SK-N-SH (cell line): ENCODE measurements at regions not wholly inside any gene's neighbourhood (a gene's known extent, or its start where the extent isn't known, plus 50 kb on each side); places are given as distances from the start of the nearest gene placed in this dataset.

Source experiments
- CTCF ChIA-PET: fragments of 300-600, 350-600 bp; formaldehyde crosslinking; extraction: SDS; loops from one replicate; lab custom pipeline; 2021; lab: Yijun Ruan, JAX
- POLR2A ChIA-PET: fragments of 350-600 bp; sonication (Branson Sonifier 250); formaldehyde crosslinking; extraction: SDS; loops from one replicate; lab custom pipeline; 2020; ENCODE audit warnings: antibody characterized with exemption, inconsistent platforms; lab: Yijun Ruan, JAX
- DNase-seq: peaks from one replicate; pipeline ENCODE4 v3.0.0; 2012
- H2AFZ ChIP-seq: fragments of 200-600 bp; sonication (generic); 2 replicates; pipeline ENCODE4 v1.8.1; 2016; ENCODE audit warnings: antibody characterized with exemption, mild to moderate bottlenecking, low read depth
- H3F3A ChIP-seq: fragments of 200-600 bp; sonication (generic); replicated peaks from 2 replicates; pipeline ENCODE3; 2016; ENCODE audit warnings: antibody characterized with exemption, mild to moderate bottlenecking; ENCODE audit not compliant: insufficient read depth
- H3K27ac ChIP-seq, 2 experiments: fragments of 200-500 bp in 1 of 2; fragments of 200-600 bp in 1 of 2; sonication (Bioruptor generic) in 1 of 2; sonication (generic), shearing (Covaris generic) in 1 of 2; 2 replicates each; pipeline versions ENCODE4 v1.5.1 to v1.6.1; 2014 to 2016; ENCODE audit warnings: low read depth in 2 of 2, inconsistent platforms in 1 of 2, low read length in 1 of 2, mild to moderate bottlenecking in 1 of 2, mixed read lengths in 1 of 2
- H3K27me3 ChIP-seq: fragments of 200-600 bp; sonication (generic), shearing (Covaris generic); 2 replicates; pipeline ENCODE4 v1.6.1; 2016; ENCODE audit warnings: mixed run types; ENCODE audit not compliant: insufficient read depth
- H3K36me3 ChIP-seq, 2 experiments: fragments of 200-500 bp in 1 of 2; fragments of 200-600 bp in 1 of 2; sonication (Bioruptor generic) in 1 of 2; sonication (generic) in 1 of 2; replicated peaks in 1 of 2; 2 replicates each; pipeline versions ENCODE3 to v1.5.1; 2014 to 2016; ENCODE audit warnings: low read length in 1 of 2, mild to moderate bottlenecking in 1 of 2; ENCODE audit not compliant: insufficient read depth in 2 of 2, control insufficient read depth in 1 of 2
- H3K4me1 ChIP-seq, 2 experiments: fragments of 200-500 bp in 1 of 2; fragments of 200-600 bp in 1 of 2; sonication (Bioruptor generic) in 1 of 2; sonication (generic), shearing (Covaris generic) in 1 of 2; 2 replicates each; pipeline versions ENCODE4 v1.5.1 to v1.6.1; 2014 to 2016; ENCODE audit warnings: low read depth in 1 of 2, low read length in 1 of 2, mixed run types in 1 of 2; ENCODE audit not compliant: insufficient read depth in 2 of 2, control insufficient read depth in 1 of 2
- H3K4me2 ChIP-seq: fragments of 200-600 bp; sonication (generic), shearing (Covaris generic); 2 replicates; pipeline ENCODE4 v1.6.1; 2017; ENCODE audit warnings: mixed run types
- H3K4me3 ChIP-seq, 2 experiments: fragments of 200-500 bp in 1 of 2; fragments of 200-600 bp in 1 of 2; sonication (Bioruptor generic) in 1 of 2; sonication (generic), shearing (Covaris generic) in 1 of 2; 2 replicates each; pipeline versions ENCODE4 v1.5.1 to v1.8.1; 2014 to 2016; ENCODE audit warnings: low read depth in 2 of 2, inconsistent platforms in 1 of 2, low read length in 1 of 2, mild to moderate bottlenecking in 1 of 2, mixed read lengths in 1 of 2, moderate library complexity in 1 of 2
- H3K79me2 ChIP-seq: fragments of 200-600 bp; sonication (generic); 2 replicates; pipeline ENCODE4 v1.8.1; 2017; ENCODE audit warnings: mild to moderate bottlenecking; ENCODE audit not compliant: insufficient read depth
- H3K9ac ChIP-seq: fragments of 200-600 bp; sonication (generic); 2 replicates; pipeline ENCODE4 v1.6.1; 2017; ENCODE audit warnings: mixed run types
- H3K9me2 ChIP-seq: fragments of 200-600 bp; sonication (generic); 2 replicates; pipeline ENCODE4 v1.6.1; 2017; ENCODE audit warnings: mixed run types
- H3K9me3 ChIP-seq: fragments of 200-600 bp; sonication (generic); 2 replicates; pipeline ENCODE4 v1.6.1; 2017; ENCODE audit warnings: mixed run types, mild to moderate bottlenecking, moderate library complexity
- H4K20me1 ChIP-seq: fragments of 200-600 bp; sonication (generic); 2 replicates; pipeline ENCODE4 v1.6.1; 2017; ENCODE audit warnings: mild to moderate bottlenecking, mixed run types; ENCODE audit not compliant: insufficient read depth
- CHD2 ChIP-seq: fragments of 150-350 bp; IDR thresholded peaks from 2 replicates; pipeline ENCODE4 v1.6.1; 2018; ENCODE audit warnings: low read length; ENCODE audit not compliant: partially characterized antibody
- ELF1 ChIP-seq: IDR thresholded peaks from 2 replicates; pipeline ENCODE4 v1.4.0; 2012
- EZH2phosphoT487 ChIP-seq: fragments of 200-600 bp; sonication (generic); IDR thresholded peaks from 2 replicates; pipeline ENCODE4 v1.6.1; 2017; ENCODE audit warnings: low read depth, mixed run types, mild to moderate bottlenecking, antibody characterized with exemption, moderate library complexity, borderline replicate concordance
- FOSL2 ChIP-seq: IDR thresholded peaks from 2 replicates; pipeline ENCODE4 v1.4.0; 2012; ENCODE audit warnings: low read depth, mild to moderate bottlenecking, moderate library complexity, borderline replicate concordance
- FOXJ3 ChIP-seq: sonication (generic); formaldehyde crosslinking; IDR thresholded peaks from 2 replicates; pipeline ENCODE4 v1.5.1; 2020; ENCODE audit warnings: mild to moderate bottlenecking, missing genetic modification reagents
- FOXM1 ChIP-seq: IDR thresholded peaks from 2 replicates; pipeline ENCODE4 v1.4.0; 2012; ENCODE audit warnings: low read depth, mild to moderate bottlenecking
- GABPA ChIP-seq: IDR thresholded peaks from 2 replicates; pipeline ENCODE4 v1.4.0; 2012; ENCODE audit warnings: low read depth, mild to moderate bottlenecking
- GATA2 ChIP-seq: sonication (generic); formaldehyde crosslinking; IDR thresholded peaks from 2 replicates; pipeline ENCODE4 v1.5.0; 2020; ENCODE audit warnings: mild to moderate bottlenecking, missing genetic modification reagents
- MEF2A ChIP-seq: IDR thresholded peaks from 2 replicates; pipeline ENCODE4 v1.4.0; 2012; ENCODE audit warnings: low read depth, borderline replicate concordance
- NFIC ChIP-seq: IDR thresholded peaks from 2 replicates; pipeline ENCODE4 v1.4.0; 2012; ENCODE audit warnings: borderline replicate concordance
- POLR2AphosphoS5 ChIP-seq: IDR thresholded peaks from 2 replicates; pipeline ENCODE4 v1.6.1; 2012; ENCODE audit warnings: low read depth, low read length
- RFX5 ChIP-seq: IDR thresholded peaks from 2 replicates; pipeline ENCODE4 v1.6.1; 2012; ENCODE audit warnings: mild to moderate bottlenecking, improper control_type of control experiment, low read length
- TCF12 ChIP-seq: IDR thresholded peaks from 2 replicates; pipeline ENCODE4 v1.4.0; 2012
- TEAD4 ChIP-seq: IDR thresholded peaks from 2 replicates; pipeline ENCODE4 v1.4.0; 2012; ENCODE audit warnings: mild to moderate bottlenecking, borderline replicate concordance; ENCODE audit not compliant: insufficient read depth
- YY1 ChIP-seq: IDR thresholded peaks from 2 replicates; pipeline ENCODE4 v1.4.0; 2012; ENCODE audit warnings: low read depth, mild to moderate bottlenecking
- WGBS: methylation state at CpG from one replicate; pipeline ENCODE4 v1.1.6; 2017; ENCODE audit warnings: low lambda C conversion rate; 5-methylcytosine and 5-hydroxymethylcytosine counted together
- TF ChIP-seq, protein P1 (sequence below): IDR thresholded peaks from 2 replicates; pipeline ENCODE4; 2012
- TF ChIP-seq, protein P2 (sequence below): fragments of 200-600 bp; sonication (generic); IDR thresholded peaks from 2 replicates; pipeline ENCODE4 v1.6.1; 2017; ENCODE audit warnings: antibody characterized with exemption, mild to moderate bottlenecking, moderate library complexity
- TF ChIP-seq, protein P3 (sequence below): IDR thresholded peaks from 2 replicates; pipeline ENCODE4 v1.4.0; 2012; ENCODE audit warnings: low read depth, borderline replicate concordance
- TF ChIP-seq, protein P4 (sequence below): fragments of 150-350 bp; IDR thresholded peaks from 2 replicates; pipeline ENCODE4 v1.6.1; 2017; ENCODE audit warnings: antibody characterized with exemption, low read length, low read depth, borderline replicate concordance
- TF ChIP-seq, protein P5 (sequence below): IDR thresholded peaks from 2 replicates; pipeline ENCODE4 v1.6.1; 2012; ENCODE audit warnings: mild to moderate bottlenecking, low read depth, low read length, moderate library complexity

DNA sequence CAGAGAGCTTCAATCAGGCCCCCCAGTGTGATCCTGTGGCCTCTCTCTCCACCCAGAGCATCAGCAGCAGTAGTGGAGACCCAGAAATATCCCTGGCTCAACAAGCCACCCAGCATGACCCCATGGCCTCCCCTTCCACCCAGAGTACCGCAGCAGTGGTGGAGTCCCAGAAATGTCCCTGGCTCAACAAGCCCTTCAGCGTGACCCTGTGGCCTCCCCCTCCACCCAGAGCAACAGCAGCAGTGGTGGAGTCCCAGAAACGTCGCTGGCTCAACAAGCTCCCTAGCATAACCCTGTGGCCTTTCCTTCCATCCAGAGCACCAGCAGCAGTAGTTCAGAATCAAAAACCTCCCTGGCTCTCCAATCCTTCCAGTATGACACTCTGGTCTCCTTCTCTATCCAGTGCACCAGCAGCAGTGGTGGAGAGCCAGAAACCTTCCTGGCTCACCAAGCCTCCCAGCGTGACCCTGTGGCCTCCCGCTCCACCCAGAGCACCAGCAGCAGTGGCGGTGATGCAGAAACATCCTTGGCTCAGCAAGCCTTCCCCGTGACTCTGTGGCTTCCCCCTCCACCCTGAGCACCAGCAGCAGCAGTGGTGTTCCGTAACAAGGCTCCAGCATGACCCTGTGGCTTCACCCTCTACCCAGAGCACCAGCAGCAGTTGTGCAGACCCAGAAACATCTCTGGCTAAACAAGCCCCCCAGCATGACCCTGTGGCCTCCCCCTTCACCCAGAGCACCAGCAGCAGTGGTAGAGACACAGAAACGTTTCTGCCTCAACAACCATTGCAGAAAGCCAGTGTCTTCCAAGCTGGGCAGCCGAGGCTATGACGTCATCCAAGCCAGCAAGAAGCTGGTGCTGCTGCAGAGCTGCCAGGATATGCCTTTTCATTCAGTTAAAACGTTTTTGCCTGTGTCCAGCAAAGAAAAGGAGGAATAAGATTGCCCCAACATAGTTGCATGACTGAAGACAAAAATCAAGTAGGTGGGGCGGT is 61.3 kb upstream of the TAMM41 start (continued):
- TF ChIP-seq RFX5 (no peak), YY1 (no peak), ELF1 (no peak)
- TF ChIP-seq, protein P1, sequence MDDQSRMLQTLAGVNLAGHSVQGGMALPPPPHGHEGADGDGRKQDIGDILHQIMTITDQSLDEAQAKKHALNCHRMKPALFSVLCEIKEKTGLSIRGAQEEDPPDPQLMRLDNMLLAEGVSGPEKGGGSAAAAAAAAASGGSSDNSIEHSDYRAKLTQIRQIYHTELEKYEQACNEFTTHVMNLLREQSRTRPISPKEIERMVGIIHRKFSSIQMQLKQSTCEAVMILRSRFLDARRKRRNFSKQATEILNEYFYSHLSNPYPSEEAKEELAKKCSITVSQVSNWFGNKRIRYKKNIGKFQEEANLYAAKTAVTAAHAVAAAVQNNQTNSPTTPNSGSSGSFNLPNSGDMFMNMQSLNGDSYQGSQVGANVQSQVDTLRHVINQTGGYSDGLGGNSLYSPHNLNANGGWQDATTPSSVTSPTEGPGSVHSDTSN = no peak

DNA sequence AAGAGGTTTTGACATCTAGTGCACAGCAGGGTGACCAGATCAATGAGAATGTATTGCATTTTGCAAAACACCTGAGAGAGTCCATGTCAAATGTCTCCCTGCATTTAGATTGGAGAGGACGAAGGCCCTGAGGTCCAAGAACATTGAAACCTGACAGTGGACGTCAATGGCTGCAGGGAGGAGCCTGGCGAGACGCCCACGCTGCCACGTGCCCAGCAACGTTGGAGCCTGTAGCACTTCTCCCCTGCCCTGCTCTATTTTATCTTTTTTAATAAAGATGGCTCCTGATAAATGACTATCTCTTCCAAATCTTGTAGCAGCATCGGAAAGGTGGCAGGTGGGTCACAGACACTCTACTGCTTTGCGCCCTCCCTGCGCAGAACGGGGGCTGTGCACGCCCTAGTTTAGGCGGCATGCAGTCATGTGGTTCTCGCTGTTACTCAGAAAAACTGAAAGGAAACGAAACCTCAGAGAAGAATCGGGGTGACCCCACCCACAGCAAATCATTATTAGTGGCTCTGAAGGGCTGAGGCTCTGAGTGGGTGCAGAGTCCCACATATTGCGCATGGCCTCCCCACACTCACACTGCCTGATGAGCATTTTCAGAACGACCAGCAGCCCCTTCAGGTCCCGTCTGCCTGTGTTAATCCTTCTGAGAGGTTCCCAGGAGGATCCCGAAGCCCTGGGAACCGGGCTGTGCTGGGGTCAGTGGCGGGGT is 62.5 kb upstream of the TAMM41 start:
- Histone ChIP-seq H3K4me1 (no peaks in the 10 kb centered on the region), H3K9me2 (no peaks in the 10 kb centered on the region), H3K27me3 (no peaks in the 10 kb centered on the region), H3K9me3 (no peaks in the 10 kb centered on the region), H3F3A (no peaks in the 10 kb centered on the region), H3K36me3 (no peaks in the 10 kb centered on the region), H3K4me3 (no peak overlapping the region), H3K9ac (no peak overlapping the region), H3K27ac (no peak overlapping the region), H3K4me2 (no peak overlapping the region), H3K79me2 (no peaks in the 10 kb centered on the region), H4K20me1 (no peaks in the 10 kb centered on the region), H2AFZ (no peak overlapping the region)
- ChIA-PET POLR2A (no interaction called here), CTCF (no interaction called here)
- DNase-seq = no peak
- 52% methylated on average over 18 of the region's 22 CpGs for WGBS
- TF ChIP-seq FOXM1 (no peak), CHD2 (no peak), MEF2A (no peak), NFIC (no peak), GABPA (no peak), FOSL2 (no peak), RFX5 (no peak), GATA2 (CRISPR knock-in tag) (no peak), YY1 (no peak), POLR2AphosphoS5 (no peak), FOXJ3 (CRISPR knock-in tag) (no peak), TEAD4 (no peak), TCF12 (no peak), EZH2phosphoT487 (no peak)
- TF ChIP-seq, protein P2, sequence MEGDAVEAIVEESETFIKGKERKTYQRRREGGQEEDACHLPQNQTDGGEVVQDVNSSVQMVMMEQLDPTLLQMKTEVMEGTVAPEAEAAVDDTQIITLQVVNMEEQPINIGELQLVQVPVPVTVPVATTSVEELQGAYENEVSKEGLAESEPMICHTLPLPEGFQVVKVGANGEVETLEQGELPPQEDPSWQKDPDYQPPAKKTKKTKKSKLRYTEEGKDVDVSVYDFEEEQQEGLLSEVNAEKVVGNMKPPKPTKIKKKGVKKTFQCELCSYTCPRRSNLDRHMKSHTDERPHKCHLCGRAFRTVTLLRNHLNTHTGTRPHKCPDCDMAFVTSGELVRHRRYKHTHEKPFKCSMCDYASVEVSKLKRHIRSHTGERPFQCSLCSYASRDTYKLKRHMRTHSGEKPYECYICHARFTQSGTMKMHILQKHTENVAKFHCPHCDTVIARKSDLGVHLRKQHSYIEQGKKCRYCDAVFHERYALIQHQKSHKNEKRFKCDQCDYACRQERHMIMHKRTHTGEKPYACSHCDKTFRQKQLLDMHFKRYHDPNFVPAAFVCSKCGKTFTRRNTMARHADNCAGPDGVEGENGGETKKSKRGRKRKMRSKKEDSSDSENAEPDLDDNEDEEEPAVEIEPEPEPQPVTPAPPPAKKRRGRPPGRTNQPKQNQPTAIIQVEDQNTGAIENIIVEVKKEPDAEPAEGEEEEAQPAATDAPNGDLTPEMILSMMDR = no peak
- TF ChIP-seq, protein P3, sequence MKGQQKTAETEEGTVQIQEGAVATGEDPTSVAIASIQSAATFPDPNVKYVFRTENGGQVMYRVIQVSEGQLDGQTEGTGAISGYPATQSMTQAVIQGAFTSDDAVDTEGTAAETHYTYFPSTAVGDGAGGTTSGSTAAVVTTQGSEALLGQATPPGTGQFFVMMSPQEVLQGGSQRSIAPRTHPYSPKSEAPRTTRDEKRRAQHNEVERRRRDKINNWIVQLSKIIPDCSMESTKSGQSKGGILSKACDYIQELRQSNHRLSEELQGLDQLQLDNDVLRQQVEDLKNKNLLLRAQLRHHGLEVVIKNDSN = no peak
- TF ChIP-seq, protein P4, sequence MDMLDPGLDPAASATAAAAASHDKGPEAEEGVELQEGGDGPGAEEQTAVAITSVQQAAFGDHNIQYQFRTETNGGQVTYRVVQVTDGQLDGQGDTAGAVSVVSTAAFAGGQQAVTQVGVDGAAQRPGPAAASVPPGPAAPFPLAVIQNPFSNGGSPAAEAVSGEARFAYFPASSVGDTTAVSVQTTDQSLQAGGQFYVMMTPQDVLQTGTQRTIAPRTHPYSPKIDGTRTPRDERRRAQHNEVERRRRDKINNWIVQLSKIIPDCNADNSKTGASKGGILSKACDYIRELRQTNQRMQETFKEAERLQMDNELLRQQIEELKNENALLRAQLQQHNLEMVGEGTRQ = no peak
- TF ChIP-seq, protein P5, sequence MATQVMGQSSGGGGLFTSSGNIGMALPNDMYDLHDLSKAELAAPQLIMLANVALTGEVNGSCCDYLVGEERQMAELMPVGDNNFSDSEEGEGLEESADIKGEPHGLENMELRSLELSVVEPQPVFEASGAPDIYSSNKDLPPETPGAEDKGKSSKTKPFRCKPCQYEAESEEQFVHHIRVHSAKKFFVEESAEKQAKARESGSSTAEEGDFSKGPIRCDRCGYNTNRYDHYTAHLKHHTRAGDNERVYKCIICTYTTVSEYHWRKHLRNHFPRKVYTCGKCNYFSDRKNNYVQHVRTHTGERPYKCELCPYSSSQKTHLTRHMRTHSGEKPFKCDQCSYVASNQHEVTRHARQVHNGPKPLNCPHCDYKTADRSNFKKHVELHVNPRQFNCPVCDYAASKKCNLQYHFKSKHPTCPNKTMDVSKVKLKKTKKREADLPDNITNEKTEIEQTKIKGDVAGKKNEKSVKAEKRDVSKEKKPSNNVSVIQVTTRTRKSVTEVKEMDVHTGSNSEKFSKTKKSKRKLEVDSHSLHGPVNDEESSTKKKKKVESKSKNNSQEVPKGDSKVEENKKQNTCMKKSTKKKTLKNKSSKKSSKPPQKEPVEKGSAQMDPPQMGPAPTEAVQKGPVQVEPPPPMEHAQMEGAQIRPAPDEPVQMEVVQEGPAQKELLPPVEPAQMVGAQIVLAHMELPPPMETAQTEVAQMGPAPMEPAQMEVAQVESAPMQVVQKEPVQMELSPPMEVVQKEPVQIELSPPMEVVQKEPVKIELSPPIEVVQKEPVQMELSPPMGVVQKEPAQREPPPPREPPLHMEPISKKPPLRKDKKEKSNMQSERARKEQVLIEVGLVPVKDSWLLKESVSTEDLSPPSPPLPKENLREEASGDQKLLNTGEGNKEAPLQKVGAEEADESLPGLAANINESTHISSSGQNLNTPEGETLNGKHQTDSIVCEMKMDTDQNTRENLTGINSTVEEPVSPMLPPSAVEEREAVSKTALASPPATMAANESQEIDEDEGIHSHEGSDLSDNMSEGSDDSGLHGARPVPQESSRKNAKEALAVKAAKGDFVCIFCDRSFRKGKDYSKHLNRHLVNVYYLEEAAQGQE = no peak
- TF ChIP-seq, protein P1 = no peak
